ENCODE measurements at regions not wholly inside any gene's neighbourhood (a gene's known extent, or its start where the extent isn't known, plus 50 kb on each side); places are given as distances from the start of the nearest gene placed in this dataset.

DNA sequence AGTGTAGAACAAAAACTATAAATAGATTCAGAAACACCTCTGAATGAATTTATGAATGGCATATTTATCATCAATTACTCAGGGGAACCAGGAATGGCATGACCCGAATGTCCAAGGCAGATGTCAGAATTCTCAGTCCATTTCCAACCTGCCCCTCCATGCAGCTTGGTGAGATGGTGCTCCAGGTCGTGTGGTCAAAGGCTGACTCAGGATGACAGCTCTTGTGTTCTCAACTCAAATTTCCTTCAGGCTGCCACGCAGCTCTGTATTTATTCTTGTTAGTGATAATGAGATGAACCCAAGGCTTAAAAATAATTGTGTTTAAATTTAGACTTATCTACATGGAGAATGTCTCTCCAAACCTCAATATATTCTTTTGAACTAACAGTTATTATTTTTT lies 146.9 kb downstream of the METTL4 start:
- peaks cover 4% of the 10 kb centered on the region for H3K27me3 ChIP-seq (ENCODE audit: insufficient read depth, low read length, poor library complexity)
- no peak overlapping the region for H3K4me3 ChIP-seq (ENCODE audit: low read depth in 1 of 2, low read length in 2 of 2)
- no peaks in the 10 kb centered on the region for H4K20me1 ChIP-seq (ENCODE audit: insufficient read depth, low read length)
- no peak for TF ChIP-seq EZH2 (IDR thresholded peaks at IDR 0.05; ENCODE audit: borderline replicate concordance, low read depth, low read length, severe bottlenecking)
- TF ChIP-seq, protein P1, sequence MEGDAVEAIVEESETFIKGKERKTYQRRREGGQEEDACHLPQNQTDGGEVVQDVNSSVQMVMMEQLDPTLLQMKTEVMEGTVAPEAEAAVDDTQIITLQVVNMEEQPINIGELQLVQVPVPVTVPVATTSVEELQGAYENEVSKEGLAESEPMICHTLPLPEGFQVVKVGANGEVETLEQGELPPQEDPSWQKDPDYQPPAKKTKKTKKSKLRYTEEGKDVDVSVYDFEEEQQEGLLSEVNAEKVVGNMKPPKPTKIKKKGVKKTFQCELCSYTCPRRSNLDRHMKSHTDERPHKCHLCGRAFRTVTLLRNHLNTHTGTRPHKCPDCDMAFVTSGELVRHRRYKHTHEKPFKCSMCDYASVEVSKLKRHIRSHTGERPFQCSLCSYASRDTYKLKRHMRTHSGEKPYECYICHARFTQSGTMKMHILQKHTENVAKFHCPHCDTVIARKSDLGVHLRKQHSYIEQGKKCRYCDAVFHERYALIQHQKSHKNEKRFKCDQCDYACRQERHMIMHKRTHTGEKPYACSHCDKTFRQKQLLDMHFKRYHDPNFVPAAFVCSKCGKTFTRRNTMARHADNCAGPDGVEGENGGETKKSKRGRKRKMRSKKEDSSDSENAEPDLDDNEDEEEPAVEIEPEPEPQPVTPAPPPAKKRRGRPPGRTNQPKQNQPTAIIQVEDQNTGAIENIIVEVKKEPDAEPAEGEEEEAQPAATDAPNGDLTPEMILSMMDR (IDR thresholded peaks at IDR 0.05; ENCODE audit: borderline replicate concordance, extremely low read depth, low read length, poor library complexity, severe bottlenecking) = no peak
- ATAC-seq (ENCODE audit: insufficient read depth, low read depth) (no peak), DNase-seq (no peak)
- no peak overlapping the region for H3K27ac ChIP-seq (ENCODE audit: low read length)
- no peak overlapping the region for H3K4me2 ChIP-seq (ENCODE audit: insufficient read depth, low read length)
- no peaks in the 10 kb centered on the region for H3K79me2 ChIP-seq (ENCODE audit: insufficient read depth, low read length)
- no peak overlapping the region for H3K9ac ChIP-seq (ENCODE audit: low read depth, low read length)
- no peaks in the 10 kb centered on the region for H3K9me3 ChIP-seq (ENCODE audit: insufficient read depth, low read length, severe bottlenecking)
- no peak overlapping the region for H2AFZ ChIP-seq (ENCODE audit: low read depth, low read length)
- no peaks in the 10 kb centered on the region for H3K36me3 ChIP-seq (ENCODE audit: insufficient read depth, low read length)
- no peaks in the 10 kb centered on the region for H3K4me1 ChIP-seq (ENCODE audit: insufficient read depth, low read length)

DNA sequence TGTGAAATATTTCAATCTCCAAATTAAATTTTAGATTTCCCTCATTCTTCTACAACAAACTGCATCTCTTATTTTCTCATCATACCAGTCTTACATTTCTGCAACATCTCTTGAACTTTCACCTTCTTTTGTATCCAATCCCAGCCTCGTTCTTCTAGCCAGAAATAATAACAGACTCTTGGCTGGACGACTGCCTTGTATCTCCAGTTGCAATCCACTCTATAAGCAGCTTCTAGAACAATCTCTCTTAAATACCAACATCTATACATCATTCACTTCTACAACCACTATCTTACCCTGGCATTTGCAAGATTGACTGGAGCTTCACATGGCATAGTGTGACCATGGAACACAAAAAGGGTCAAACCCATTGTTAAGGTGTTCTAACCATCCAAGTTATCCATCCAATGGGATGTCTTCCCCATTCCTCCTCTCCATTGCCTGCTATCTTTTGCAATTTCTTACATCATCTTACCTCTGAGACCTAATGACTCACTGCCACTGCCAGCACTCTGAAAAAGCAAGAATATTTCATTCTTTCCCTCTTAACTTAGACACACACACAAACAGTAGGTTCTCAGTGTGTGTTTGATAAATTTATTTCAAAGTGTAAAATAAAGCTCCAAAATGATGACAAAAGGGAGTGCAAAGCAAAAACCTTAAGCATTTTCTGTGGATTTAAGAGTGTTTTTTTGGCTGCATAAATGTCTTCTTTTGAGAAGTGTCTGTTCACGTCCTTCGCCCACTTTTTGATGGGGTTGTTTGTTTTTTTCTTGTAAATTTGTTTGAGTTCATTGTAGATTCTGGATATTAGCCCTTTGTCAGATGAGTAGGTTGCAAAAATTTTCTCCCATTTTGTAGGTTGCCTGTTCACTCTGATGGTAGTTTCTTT lies 145.6 kb downstream of the METTL4 start:
- ATAC-seq (ENCODE audit: insufficient read depth, low read depth) (no peak), DNase-seq (no peak)
- Histone ChIP-seq H4K20me1 (ENCODE audit: insufficient read depth, low read length) (no peaks in the 10 kb centered on the region), H3K27ac (ENCODE audit: low read length) (no peak overlapping the region), H3K4me1 (ENCODE audit: insufficient read depth, low read length) (no peaks in the 10 kb centered on the region), H3K9ac (ENCODE audit: low read depth, low read length) (no peak overlapping the region), H3K27me3 (ENCODE audit: insufficient read depth, low read length, poor library complexity) (peaks cover 2% of the 10 kb centered on the region), H3K4me3 (ENCODE audit: low read depth in 1 of 2, low read length in 2 of 2) (no peak overlapping the region), H3K36me3 (ENCODE audit: insufficient read depth, low read length) (no peaks in the 10 kb centered on the region), H3K9me3 (ENCODE audit: insufficient read depth, low read length, severe bottlenecking) (peaks cover 7% of the 10 kb centered on the region), H3K4me2 (ENCODE audit: insufficient read depth, low read length) (no peak overlapping the region), H3K79me2 (ENCODE audit: insufficient read depth, low read length) (no peaks in the 10 kb centered on the region), H2AFZ (ENCODE audit: low read depth, low read length) (no peak overlapping the region)
- TF ChIP-seq, protein P1 (IDR thresholded peaks at IDR 0.05; ENCODE audit: borderline replicate concordance, extremely low read depth, low read length, poor library complexity, severe bottlenecking) = no peak
- no peak for TF ChIP-seq EZH2 (IDR thresholded peaks at IDR 0.05; ENCODE audit: borderline replicate concordance, low read depth, low read length, severe bottlenecking)

DNA sequence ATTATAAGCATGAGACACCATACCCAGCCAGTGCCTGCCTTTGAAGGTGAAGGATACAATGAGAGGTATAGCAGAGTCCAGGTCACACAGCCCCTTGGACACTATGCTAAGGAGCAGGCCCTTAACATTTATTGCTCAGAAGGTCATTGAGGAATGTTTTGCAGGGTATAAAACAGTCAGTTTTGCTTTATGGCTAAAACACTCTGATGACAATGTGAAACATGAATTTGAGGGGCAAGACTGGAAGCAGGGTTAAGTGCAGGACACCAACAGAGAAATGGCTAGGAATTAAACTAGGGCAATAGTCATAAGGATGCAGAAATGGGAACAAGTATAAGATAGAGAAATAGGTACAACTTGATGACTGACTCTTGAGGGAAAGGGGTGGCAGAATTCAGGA lies 141.1 kb downstream of the METTL4 start:
- H3K9ac ChIP-seq (ENCODE audit: low read depth, low read length) = no peak overlapping the region
- TF ChIP-seq EZH2 (IDR thresholded peaks at IDR 0.05; ENCODE audit: borderline replicate concordance, low read depth, low read length, severe bottlenecking) = no peak
- H3K27me3 ChIP-seq (ENCODE audit: insufficient read depth, low read length, poor library complexity) = no peaks in the 10 kb centered on the region
- no peaks in the 10 kb centered on the region for H4K20me1 ChIP-seq (ENCODE audit: insufficient read depth, low read length)
- ATAC-seq (ENCODE audit: insufficient read depth, low read depth) (no peak), DNase-seq (no peak)
- H3K27ac ChIP-seq (ENCODE audit: low read length) = no peak overlapping the region
- H3K4me3 ChIP-seq (ENCODE audit: low read depth in 1 of 2, low read length in 2 of 2) = no peak overlapping the region
- H3K9me3 ChIP-seq (ENCODE audit: insufficient read depth, low read length, severe bottlenecking) = peaks cover 7% of the 10 kb centered on the region
- no peaks in the 10 kb centered on the region for H3K4me1 ChIP-seq (ENCODE audit: insufficient read depth, low read length)
- no peak overlapping the region for H2AFZ ChIP-seq (ENCODE audit: low read depth, low read length)
- H3K36me3 ChIP-seq (ENCODE audit: insufficient read depth, low read length) = no peaks in the 10 kb centered on the region
- H3K4me2 ChIP-seq (ENCODE audit: insufficient read depth, low read length) = no peak overlapping the region
- no peaks in the 10 kb centered on the region for H3K79me2 ChIP-seq (ENCODE audit: insufficient read depth, low read length)

DNA sequence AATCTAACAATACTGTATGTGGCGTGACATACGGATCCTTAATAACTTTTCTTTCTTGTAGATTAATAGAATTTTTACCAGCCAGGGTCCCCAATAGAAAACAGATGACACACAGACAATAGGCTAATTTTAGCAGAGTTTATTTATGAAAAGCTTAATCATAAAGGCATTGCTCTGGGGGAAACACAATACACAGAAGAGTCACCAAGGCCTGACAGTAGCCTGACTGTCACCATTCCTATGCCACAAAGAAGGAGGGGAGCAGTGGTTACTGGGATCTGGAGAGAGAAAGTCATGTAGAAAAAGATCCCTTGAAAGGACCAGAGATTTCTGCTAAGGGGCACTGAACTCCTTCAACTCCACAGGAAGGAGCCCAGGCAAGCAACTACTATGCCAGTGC lies 139.5 kb downstream of the METTL4 start:
- no peaks in the 10 kb centered on the region for H3K79me2 ChIP-seq (ENCODE audit: insufficient read depth, low read length)
- H3K27me3 ChIP-seq (ENCODE audit: insufficient read depth, low read length, poor library complexity) = no peaks in the 10 kb centered on the region
- H3K4me3 ChIP-seq (ENCODE audit: low read depth in 1 of 2, low read length in 2 of 2) = no peak overlapping the region
- H3K9ac ChIP-seq (ENCODE audit: low read depth, low read length) = no peak overlapping the region
- ATAC-seq (ENCODE audit: insufficient read depth, low read depth) = no peak
- peaks cover 7% of the 10 kb centered on the region for H3K9me3 ChIP-seq (ENCODE audit: insufficient read depth, low read length, severe bottlenecking)
- no peak overlapping the region for H3K4me2 ChIP-seq (ENCODE audit: insufficient read depth, low read length)
- H3K27ac ChIP-seq (ENCODE audit: low read length) = no peak overlapping the region
- no peak for DNase-seq
- no peaks in the 10 kb centered on the region for H3K36me3 ChIP-seq (ENCODE audit: insufficient read depth, low read length)
- TF ChIP-seq EZH2 (IDR thresholded peaks at IDR 0.05; ENCODE audit: borderline replicate concordance, low read depth, low read length, severe bottlenecking) = no peak
- TF ChIP-seq, protein P1 (IDR thresholded peaks at IDR 0.05; ENCODE audit: borderline replicate concordance, extremely low read depth, low read length, poor library complexity, severe bottlenecking) = no peak
- no peak overlapping the region for H2AFZ ChIP-seq (ENCODE audit: low read depth, low read length)
- H4K20me1 ChIP-seq (ENCODE audit: insufficient read depth, low read length) = no peaks in the 10 kb centered on the region
- H3K4me1 ChIP-seq (ENCODE audit: insufficient read depth, low read length) = no peaks in the 10 kb centered on the region

Data from DND-41 (cell line).